Testis (tissue), 2 donors: ENCODE measurements at regions not wholly inside any gene's neighbourhood (a gene's known extent, or its start where the extent isn't known, plus 50 kb on each side); places are given as distances from the start of the nearest gene placed in this dataset.

Experiments
- CTCF ChIP-seq, 3 experiments: fragments of 450-650 bp in 2 of 3; fragments of 200-600 bp in 1 of 3; sonication (generic) in 1 of 3; IDR thresholded peaks; one replicate each; pipeline ENCODE4 v1.5.1; 2016 to 2019; ENCODE audit warnings: antibody characterized with exemption in 3 of 3, mild to moderate bottlenecking in 2 of 3, moderate library complexity in 1 of 3
- POLR2A ChIP-seq: fragments of 450-650 bp; IDR thresholded peaks from one replicate; pipeline ENCODE4 v1.6.1; 2017; ENCODE audit warnings: antibody characterized with exemption, mild to moderate bottlenecking, moderate library complexity

GRCh38 chr14:46369391-46369790, 282.2 kb downstream of the RPL10L start:
- TF ChIP-seq CTCF (IDR thresholded peaks at IDR 0.05) (no peak), POLR2A (no peak)
